Renal cortex interstitium (tissue), 11 donors: ENCODE measurements at regions not wholly inside any gene's neighbourhood (a gene's known extent, or its start where the extent isn't known, plus 50 kb on each side); places are given as distances from the start of the nearest gene placed in this dataset.

ENCODE experiments used
- DNase-seq, 11 donors: peaks; one replicate each; pipeline ENCODE4 v3.0.0-alpha.2; 2013; ENCODE audit warnings: low read depth in 9 of 11, low spot score in 4 of 11; ENCODE audit errors: extremely low read depth in 1 of 11

- no peak for DNase-seq
Measured at GRCh38 chr12:90631591-90632212, 323.3 kb downstream of the CCER1 start.

GRCh38 chr12:90630006-90630405, 325.0 kb downstream of the CCER1 start:
- DNase-seq, result no peak

- no peak for DNase-seq
Measured at GRCh38 chr12:90628213-90628612, 326.8 kb downstream of the CCER1 start.

GRCh38 chr12:90627180-90627896, 327.6 kb downstream of the CCER1 start:
- no peak for DNase-seq

- no peak for DNase-seq
Measured at GRCh38 chr12:90622431-90622830, 332.5 kb downstream of the CCER1 start.

- DNase-seq, result no peak
Measured at GRCh38 chr12:90621927-90622326, 333.0 kb downstream of the CCER1 start.

GRCh38 chr12:90619943-90620342, 335.0 kb downstream of the CCER1 start:
- no peak for DNase-seq

- DNase-seq, result no peak
Measured at GRCh38 chr12:90618586-90618985, 336.4 kb downstream of the CCER1 start.

- DNase-seq, result no peak
Measured at GRCh38 chr12:90611891-90612290, 343.1 kb downstream of the CCER1 start.

GRCh38 chr12:90611048-90611447, 343.9 kb downstream of the CCER1 start:
- DNase-seq, result no peak

GRCh38 chr12:90593596-90594295, 361.2 kb downstream of the CCER1 start:
- no peak for DNase-seq

GRCh38 chr12:90589956-90590355, 365.0 kb downstream of the CCER1 start:
- DNase-seq, result no peak

- no peak for DNase-seq
Measured at GRCh38 chr12:90585640-90586304, 369.2 kb downstream of the CCER1 start.

GRCh38 chr12:90576707-90577106, 378.3 kb downstream of the CCER1 start:
- DNase-seq, result no peak

GRCh38 chr12:90575995-90576394, 379.0 kb downstream of the CCER1 start:
- DNase-seq, result no peak

- no peak for DNase-seq
Measured at GRCh38 chr12:90574676-90575075, 380.3 kb downstream of the CCER1 start.

- no peak for DNase-seq
Measured at GRCh38 chr12:90572778-90573177, 382.2 kb downstream of the CCER1 start.

GRCh38 chr12:90569685-90570084, 385.3 kb downstream of the CCER1 start:
- no peak for DNase-seq

- no peak for DNase-seq
Measured at GRCh38 chr12:90562671-90563070, 392.3 kb downstream of the CCER1 start.

- DNase-seq, result no peak
Measured at GRCh38 chr12:90548595-90548994, 406.4 kb downstream of the CCER1 start.
